ENCODE measurements at regions not wholly inside any gene's neighbourhood (a gene's known extent, or its start where the extent isn't known, plus 50 kb on each side); places are given as distances from the start of the nearest gene placed in this dataset.

GRCh38 chr16:13613165-13613564 is 306.8 kb upstream of the ERCC4 start:
- CTCF ChIA-PET: no interaction called here
- Histone ChIP-seq H3K79me2 (ENCODE audit: control insufficient read depth, insufficient read depth, low read length) (no peaks in the 10 kb centered on the region), H3K4me1 (ENCODE audit: control insufficient read depth, extremely low read depth, insufficient read depth, low read length) (no peaks in the 10 kb centered on the region), H3K36me3 (ENCODE audit: control insufficient read depth in 2 of 2, extremely low read depth in 1 of 2, insufficient read depth in 2 of 2, low read length in 2 of 2) (no peaks in the 10 kb centered on the region), H3K9me1 (replicated peaks; ENCODE audit: control insufficient read depth, extremely low read depth, insufficient read depth, low read length) (no peaks in the 10 kb centered on the region), H3K4me2 (ENCODE audit: insufficient read depth, low read length) (no peak overlapping the region), H3K27me3 (ENCODE audit: control insufficient read depth in 2 of 2, insufficient read depth in 2 of 2, low read length in 2 of 2) (no peaks in the 10 kb centered on the region), H3K27ac (ENCODE audit: insufficient read depth, low read depth, low read length) (no peak overlapping the region), H2AFZ (ENCODE audit: low read depth, low read length) (no peak overlapping the region), H4K20me1 (replicated peaks; ENCODE audit: control insufficient read depth, extremely low read depth, insufficient read depth, low read length) (no peaks in the 10 kb centered on the region), H3K9ac (replicated peaks; ENCODE audit: extremely low read depth, insufficient read depth, low read length) (no peak overlapping the region), H3K4me3 (replicated peaks in 1 of 3; ENCODE audit: insufficient read depth in 1 of 3, low read depth in 1 of 3, low read length in 3 of 3) (no peak overlapping the region), H3K9me3 (replicated peaks; ENCODE audit: control insufficient read depth, insufficient read depth, low read length) (no peaks in the 10 kb centered on the region)
- no TSS peak for BruUV-seq (replicated peaks)
- TF ChIP-seq CTCF (IDR thresholded peaks at IDR 0.05; ENCODE audit: extremely low read depth in 1 of 2, insufficient read depth in 1 of 2, low read depth in 1 of 2, low read length in 2 of 2) (no peak), JUN (IDR thresholded peaks at IDR 0.05; ENCODE audit: borderline replicate concordance, insufficient read depth, insufficient read length, low read depth) (no peak), FOS (IDR thresholded peaks at IDR 0.05; ENCODE audit: borderline replicate concordance, insufficient read depth, low read length) (no peak), POLR2AphosphoS5 (IDR thresholded peaks at IDR 0.05; ENCODE audit: insufficient read depth, low read depth, low read length) (no peak), POLR2A (IDR thresholded peaks at IDR 0.05; ENCODE audit: low read depth, low read length) (no peak), MYC (IDR thresholded peaks at IDR 0.05; ENCODE audit: low read depth, low read length) (no peak), GATA2 (IDR thresholded peaks at IDR 0.05; ENCODE audit: insufficient read depth, insufficient read length, low read depth, low read length) (no peak), MAX (IDR thresholded peaks at IDR 0.05; ENCODE audit: insufficient read depth, insufficient read length) (no peak), EZH2 (IDR thresholded peaks at IDR 0.05; ENCODE audit: borderline replicate concordance, low read depth, low read length, severe bottlenecking) (no peak)
- dilution Hi-C loops (cut with MboI; ENCODE audit: extremely low pct_ligation_motif_present, low sequenced_read_pairs) (no loop called here), intact Hi-C loops (cut with micrococcal nuclease) (no loop called here)
- FAIRE-seq: no peak
- POLR2A ChIA-PET: no interaction called here
- DNase-seq (ENCODE audit: low read depth, low spot score): no peak

Data from endothelial cell of umbilical vein (primary cell).